ENCODE measurements at regions not wholly inside any gene's neighbourhood (a gene's known extent, or its start where the extent isn't known, plus 50 kb on each side); places are given as distances from the start of the nearest gene placed in this dataset.

- TF ChIP-seq CTCF (IDR thresholded peaks at IDR 0.05) (no peak), POLR2A (IDR thresholded peaks at IDR 0.05) (no peak)
Observed at GRCh38 chr5:174625591-174626350, 98.6 kb upstream of the MSX2 start.
